Epidermal melanocyte (primary cell): ENCODE measurements at regions not wholly inside any gene's neighbourhood (a gene's known extent, or its start where the extent isn't known, plus 50 kb on each side); places are given as distances from the start of the nearest gene placed in this dataset.
"Not testable (repeated sequence)": the region's sequence is repeated elsewhere in the genome, so short reads cannot be mapped to it uniquely, and the experiment has no call there.

Experiments
- DNase-seq: peaks from one replicate; pipeline ENCODE4 v3.0.0; 2011; ENCODE audit warnings: low spot score; ENCODE audit not compliant: insufficient read length

- no peak for DNase-seq
Measured at GRCh38 chr2:172287190-172287589, 140.2 kb upstream of the ITGA6 start.

GRCh38 chr2:172287605-172288315 lies 139.6 kb upstream of the ITGA6 start:
- DNase-seq = no peak

DNA sequence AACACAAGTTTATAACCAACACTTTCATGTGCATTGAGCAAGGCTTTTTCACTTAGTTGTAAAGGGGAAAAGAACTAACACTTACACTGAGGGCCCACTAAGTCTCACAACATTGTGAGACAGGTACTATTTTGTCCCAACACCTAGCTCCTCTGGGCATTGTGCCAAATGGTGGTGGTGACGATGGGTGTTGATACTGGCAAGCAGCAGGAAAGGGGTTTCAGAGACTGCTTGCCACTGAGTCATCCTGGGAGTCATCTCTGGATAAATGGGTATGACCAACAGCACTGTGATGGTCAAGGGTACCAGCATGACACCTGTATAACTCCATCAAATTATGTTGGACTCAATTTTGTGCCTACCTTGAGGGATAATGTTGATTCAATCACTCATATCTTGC lies 138.8 kb upstream of the ITGA6 start:
- no peak for DNase-seq

DNA sequence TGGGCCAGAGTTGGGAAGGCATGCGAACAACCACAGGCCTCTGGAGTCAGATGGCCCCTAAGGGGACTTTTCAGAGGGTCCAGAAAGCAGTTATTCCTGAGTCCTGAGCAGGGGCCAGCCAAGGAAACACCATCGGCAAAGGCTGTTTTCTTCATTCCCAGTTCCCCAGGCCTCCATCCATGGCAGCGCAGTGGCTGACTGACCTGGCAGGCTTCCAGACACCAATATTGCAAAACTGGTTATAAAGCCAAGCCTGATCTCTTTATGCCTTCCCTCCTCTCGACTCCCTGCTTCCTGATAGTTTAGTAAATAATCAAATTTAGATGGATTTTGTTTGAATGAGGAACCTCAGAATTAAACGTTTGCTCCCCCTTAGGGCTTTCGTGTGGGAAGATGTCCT lies 133.4 kb upstream of the ITGA6 start:
- DNase-seq = no peak

DNA sequence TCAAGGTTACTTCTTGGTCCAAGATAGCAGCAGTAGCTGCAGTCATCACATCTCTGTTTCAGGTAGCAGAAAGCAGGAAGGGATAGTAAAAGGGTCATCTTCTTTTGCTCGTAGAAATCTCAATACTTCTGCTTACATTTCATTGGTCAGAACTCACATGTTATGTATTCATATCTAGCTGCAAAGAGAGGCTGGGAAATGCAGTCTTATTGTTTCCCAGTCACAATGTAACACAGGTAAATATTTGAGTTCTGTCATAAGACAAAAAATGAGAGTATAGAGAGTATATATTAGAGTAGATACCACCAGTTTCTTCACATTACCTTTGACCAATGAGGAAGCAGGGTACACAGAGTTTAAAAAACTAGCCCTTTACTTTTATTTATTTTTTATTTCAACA lies 132.4 kb upstream of the ITGA6 start:
- DNase-seq = no peak

- DNase-seq = no peak
Measured at GRCh38 chr2:172295677-172296076, 131.7 kb upstream of the ITGA6 start.

DNA sequence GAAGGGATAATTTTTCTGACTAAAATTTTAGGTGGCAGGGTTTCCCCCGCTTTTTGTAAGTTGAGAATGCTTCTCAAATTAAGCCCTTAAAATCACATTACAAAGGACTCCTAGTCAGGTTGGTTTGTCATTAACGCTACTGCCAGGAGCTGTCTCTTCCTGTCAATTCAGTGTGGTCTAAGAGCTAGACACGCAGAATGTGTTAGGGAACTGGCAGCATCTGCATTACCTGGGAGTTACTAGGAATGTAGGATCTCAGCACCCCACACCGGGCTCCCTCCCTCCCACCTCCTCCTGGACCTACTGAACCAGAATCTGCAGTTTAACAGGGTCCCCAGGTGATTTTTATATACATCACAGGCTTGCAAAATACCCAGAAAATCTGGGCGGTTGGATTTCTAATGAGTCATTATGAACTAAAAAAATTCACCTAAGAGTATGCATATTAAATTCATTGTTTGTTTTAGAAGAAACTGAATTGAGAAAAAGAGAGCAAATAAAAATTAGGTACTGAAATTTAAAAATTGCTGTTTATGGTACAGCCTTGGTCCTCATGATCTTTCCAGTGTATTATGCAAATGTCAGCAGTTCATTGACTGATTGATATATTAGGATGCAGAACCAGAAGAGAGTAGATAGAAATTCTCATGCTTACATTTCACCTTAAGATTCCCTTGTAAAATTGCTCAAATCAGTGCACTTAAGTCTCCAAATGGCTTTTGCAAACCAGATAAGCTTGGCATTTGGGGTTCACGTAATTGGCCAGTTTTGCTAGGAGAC lies 130.9 kb upstream of the ITGA6 start:
- no peak for DNase-seq

- DNase-seq = no peak
Measured at GRCh38 chr2:172297531-172297930, 129.9 kb upstream of the ITGA6 start.

DNA sequence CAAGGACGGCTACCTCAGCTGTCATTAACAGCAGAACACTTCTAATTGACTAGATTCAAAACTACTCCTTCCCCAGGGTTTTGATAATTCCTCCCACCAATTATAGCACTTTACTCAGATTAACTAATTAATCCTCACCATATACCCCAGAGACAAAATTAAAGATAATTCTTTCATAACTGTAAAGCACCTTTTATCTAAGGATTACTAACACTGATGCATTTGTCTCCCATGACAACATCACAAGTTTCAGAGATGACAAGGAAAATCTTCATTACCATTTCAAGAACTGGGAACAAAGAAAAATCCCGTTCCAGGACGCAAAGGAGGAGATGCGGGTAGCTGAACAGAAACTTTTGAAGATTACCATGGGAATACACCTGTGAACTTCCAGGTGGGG lies 129.4 kb upstream of the ITGA6 start:
- DNase-seq = no peak

DNA sequence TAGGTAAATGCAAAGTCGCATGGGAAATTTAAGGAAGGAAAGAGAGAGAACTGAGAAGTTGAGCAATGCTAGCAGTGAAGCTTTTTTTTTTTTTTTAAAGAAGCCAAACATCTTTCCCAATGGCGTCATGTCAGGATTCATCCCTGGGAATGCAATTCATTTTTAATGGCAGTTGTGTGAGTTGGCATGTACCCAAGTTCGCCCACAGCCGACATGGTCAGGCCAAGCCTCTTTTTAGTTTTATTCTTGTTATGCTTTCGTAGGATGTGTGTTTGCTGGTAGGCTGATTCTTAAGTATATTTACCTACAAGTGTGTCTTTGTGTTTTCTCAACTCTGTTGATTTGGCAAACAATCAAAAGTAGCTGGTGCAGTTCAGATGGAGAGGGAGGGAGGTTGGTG lies 127.6 kb upstream of the ITGA6 start:
- no peak for DNase-seq

GRCh38 chr2:172300851-172301250 lies 126.5 kb upstream of the ITGA6 start:
- DNase-seq = no peak

- DNase-seq = no peak
Measured at GRCh38 chr2:172305066-172305465, 122.3 kb upstream of the ITGA6 start.

GRCh38 chr2:172307800-172308199 lies 119.6 kb upstream of the ITGA6 start:
- DNase-seq = no peak

DNA sequence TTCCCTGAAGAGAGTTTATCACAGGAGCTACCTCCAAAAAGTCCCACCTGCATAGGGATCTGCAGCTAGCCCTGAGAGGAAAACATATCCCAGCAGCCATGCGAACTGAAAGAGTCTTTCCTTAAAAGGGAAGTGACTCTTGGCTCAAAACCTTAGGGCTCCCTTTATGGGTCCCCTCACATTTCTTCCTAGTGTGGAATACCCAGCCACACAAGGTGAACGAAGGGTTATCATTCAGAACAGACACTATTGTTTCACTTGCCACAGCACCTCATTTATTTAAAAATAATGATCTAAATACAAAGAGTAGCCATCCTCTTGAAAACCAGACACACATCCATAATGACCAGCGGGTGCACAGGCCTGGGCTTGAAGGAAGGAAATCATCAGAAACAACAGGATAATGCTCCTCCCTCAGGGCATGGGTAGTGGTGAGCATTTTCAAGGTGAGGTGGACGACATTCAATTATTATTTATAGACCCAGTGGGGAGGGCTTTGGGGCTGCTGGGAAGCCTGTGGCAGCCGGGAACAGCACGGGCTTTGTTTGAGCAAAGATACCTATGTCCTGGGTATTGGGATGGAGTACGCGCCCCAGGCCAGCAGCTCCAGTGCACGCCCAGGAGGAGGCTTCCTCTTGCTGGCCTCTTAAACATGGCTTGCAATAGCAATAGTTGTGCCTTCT lies 119.0 kb upstream of the ITGA6 start:
- DNase-seq = no peak

- DNase-seq = no peak
Measured at GRCh38 chr2:172311921-172312345, 115.5 kb upstream of the ITGA6 start.

DNA sequence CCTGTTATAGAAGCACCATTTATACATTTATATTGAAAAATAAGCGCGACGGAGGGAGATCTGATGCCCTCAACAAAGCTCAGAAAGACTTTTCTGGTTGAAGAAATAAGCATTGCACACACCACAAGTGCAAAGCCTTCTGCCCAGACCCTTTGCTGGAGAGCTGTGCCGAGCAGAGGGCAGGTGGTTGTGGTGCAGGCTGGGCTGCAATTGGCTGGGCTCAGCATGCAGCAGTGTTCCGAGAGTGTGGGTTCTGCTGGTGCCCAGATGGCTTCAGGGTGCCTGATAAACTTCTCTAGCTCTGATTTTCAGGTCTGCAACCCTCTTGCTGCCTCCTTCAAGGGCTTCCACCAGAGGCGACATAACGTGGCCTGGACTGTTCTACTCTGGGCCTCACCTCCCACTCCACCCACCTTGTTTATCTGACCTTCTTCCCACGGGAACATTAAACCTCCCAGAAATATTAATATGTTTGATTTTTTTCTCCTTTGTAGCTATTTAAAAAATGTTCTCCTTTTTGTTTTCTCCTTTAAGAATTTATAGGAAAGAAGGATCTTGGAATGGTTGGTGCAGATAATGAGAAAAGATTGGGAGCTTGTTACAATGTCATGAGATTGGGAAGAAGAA lies 113.6 kb upstream of the ITGA6 start:
- DNase-seq = no peak

DNA sequence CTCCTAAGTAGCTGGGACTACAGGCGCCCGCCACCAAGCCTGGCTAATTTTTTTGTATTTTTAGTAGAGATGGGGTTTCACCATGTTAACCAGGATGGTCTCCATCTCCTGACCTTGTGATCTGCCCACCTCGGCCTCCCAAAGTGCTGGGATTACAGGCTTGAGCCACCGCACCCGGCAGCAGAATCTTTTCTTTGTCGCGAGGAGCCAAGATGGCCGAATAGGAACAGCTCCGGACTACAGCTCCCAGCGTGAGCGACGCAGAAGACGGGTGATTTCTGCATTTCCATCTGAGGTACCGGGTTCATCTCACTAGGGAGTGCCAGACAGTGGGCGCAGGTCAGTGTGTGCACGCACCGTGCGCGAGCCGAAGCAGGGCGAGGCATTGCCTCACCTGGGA lies 112.3 kb upstream of the ITGA6 start:
- not testable (repeated sequence) for DNase-seq

- DNase-seq = no peak
Measured at GRCh38 chr2:172322049-172322448, 105.3 kb upstream of the ITGA6 start.

GRCh38 chr2:172323256-172323655 lies 104.1 kb upstream of the ITGA6 start:
- no peak for DNase-seq

DNA sequence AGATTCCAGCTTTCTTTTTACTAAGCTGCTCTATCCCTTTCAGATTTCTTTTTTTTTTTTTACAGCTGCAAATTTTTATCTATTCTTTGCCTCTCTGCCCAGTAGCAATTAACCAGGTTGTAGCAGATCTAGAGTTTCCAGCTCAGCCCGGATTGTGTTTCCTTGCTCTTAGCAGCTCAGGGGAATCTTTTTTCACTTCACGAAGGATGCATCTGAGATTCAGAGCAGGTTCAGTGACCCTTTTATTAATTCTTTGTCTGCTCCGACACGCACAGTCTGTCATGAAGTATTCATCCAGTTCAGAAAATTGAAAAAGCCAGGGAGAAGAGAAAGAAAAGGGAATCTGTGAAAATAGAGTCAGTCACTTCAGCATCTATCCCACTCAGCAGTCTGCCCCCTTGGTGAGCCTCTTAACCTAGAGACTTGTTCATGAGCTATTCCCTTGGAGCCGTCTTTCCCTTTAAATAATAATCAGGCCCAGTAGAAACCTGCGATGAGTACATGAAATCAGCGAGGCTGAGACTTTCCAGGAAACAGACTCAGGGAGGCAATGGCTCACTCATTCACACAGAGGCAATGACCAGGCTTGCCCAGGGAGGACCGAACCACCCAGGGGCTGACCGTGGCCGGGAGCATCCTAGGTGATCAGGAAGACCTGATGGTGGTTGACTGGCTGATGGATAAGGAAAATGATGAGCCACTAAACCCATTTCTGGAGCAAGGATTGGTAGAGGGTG lies 103.4 kb upstream of the ITGA6 start:
- DNase-seq = no peak

DNA sequence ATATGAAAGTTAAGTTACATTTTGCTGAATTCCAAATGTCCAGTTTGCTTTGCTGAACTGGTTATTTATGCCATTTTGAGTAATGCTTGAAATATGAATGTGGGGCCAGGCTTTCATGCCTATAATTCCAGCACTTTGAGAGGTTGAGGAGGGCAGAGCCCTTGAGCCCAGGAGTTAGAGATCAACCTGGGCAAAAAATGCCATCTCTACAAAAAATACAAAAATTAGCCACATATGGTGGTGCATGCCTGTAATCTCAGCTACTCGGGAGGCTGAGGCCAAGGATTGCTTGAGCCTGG lies 101.2 kb upstream of the ITGA6 start:
- DNase-seq = no peak
